IPS-20b (cell line): ENCODE measurements at regions not wholly inside any gene's neighbourhood (a gene's known extent, or its start where the extent isn't known, plus 50 kb on each side); places are given as distances from the start of the nearest gene placed in this dataset.

ENCODE experiments used
- H3K27ac ChIP-seq: one replicate; pipeline ENCODE4 v1.5.1; 2013; ENCODE audit warnings: low read length
- H3K27me3 ChIP-seq: 2 replicates; pipeline ENCODE4 v1.6.1; 2013; ENCODE audit warnings: mild to moderate bottlenecking, low read length, inconsistent platforms; ENCODE audit not compliant: insufficient read depth
- H3K36me3 ChIP-seq: 2 replicates; pipeline ENCODE4 v1.6.1; 2013; ENCODE audit warnings: low read depth, mild to moderate bottlenecking, inconsistent platforms, low read length, moderate library complexity; ENCODE audit not compliant: insufficient read depth
- H3K4me1 ChIP-seq: 2 replicates; pipeline ENCODE4 v1.6.1; 2013; ENCODE audit warnings: mild to moderate bottlenecking, control low read depth, inconsistent platforms, low read length, moderate library complexity; ENCODE audit not compliant: insufficient read depth
- H3K4me3 ChIP-seq: 2 replicates; pipeline ENCODE4 v1.5.1; 2013; ENCODE audit warnings: mild to moderate bottlenecking, low read length, inconsistent platforms
- H3K9ac ChIP-seq: 2 replicates; pipeline ENCODE4 v1.6.1; 2013; ENCODE audit warnings: low read depth, mild to moderate bottlenecking, inconsistent platforms, low read length, moderate library complexity
- H3K9me3 ChIP-seq: 2 replicates; pipeline ENCODE4 v1.6.1; 2013; ENCODE audit warnings: mild to moderate bottlenecking, low read depth, low read length, inconsistent platforms; ENCODE audit not compliant: insufficient read depth

DNA sequence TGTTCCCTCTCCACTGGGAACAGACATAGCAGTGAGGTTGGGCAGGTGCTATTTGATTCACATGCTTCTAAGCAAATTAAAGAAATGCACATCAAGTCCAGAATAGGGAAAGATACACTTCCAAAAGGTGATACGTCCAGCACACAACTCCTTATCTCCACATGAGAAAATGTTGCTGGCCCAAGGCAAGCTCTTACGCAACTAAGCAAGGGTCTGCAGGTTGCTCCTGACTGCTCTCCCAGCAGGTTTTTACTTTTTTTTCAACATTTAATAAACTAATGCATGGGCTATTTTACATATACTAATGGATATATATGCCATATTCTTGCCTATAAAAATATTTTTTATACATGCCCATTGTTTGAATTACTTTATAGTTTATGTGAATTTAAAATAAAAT lies 818.5 kb upstream of the ROBO1 start:
- no peaks in the 10 kb centered on the region for H3K27me3 ChIP-seq
- H3K27ac ChIP-seq, result no peak overlapping the region
- no peaks in the 10 kb centered on the region for H3K36me3 ChIP-seq
- no peaks in the 10 kb centered on the region for H3K4me1 ChIP-seq
- peaks cover 3% of the 10 kb centered on the region for H3K9me3 ChIP-seq
- no peak overlapping the region for H3K9ac ChIP-seq
- H3K4me3 ChIP-seq, result no peak overlapping the region

GRCh38 chr3:80580146-80580545 lies 812.3 kb upstream of the ROBO1 start:
- Histone ChIP-seq H3K27me3 (no peaks in the 10 kb centered on the region), H3K36me3 (no peaks in the 10 kb centered on the region), H3K27ac (no peak overlapping the region), H3K9me3 (no peaks in the 10 kb centered on the region), H3K9ac (no peak overlapping the region), H3K4me3 (no peak overlapping the region), H3K4me1 (no peaks in the 10 kb centered on the region)

DNA sequence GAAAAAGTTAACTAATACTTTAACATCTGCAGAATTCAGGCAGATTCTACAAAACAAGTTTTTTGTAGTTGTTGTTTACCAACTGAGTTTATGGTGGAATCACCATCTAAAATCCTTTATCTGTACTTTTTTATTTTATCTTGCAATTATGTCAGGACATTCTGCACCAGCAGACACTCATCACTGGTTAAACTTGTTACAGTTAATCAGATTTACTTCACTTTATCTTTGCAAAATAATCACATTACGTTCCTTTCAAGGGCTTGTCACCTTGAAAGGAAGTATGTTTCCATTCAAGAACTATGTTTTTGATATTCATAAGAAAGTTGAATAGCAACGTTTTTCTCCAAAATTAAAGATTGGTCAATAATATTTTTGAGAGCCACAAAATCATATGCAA lies 796.6 kb upstream of the ROBO1 start:
- H3K27me3 ChIP-seq, result no peaks in the 10 kb centered on the region
- H3K9ac ChIP-seq, result no peak overlapping the region
- H3K9me3 ChIP-seq, result no peaks in the 10 kb centered on the region
- no peak overlapping the region for H3K4me3 ChIP-seq
- no peak overlapping the region for H3K27ac ChIP-seq
- no peaks in the 10 kb centered on the region for H3K36me3 ChIP-seq
- no peaks in the 10 kb centered on the region for H3K4me1 ChIP-seq

GRCh38 chr3:80559701-80560100 lies 791.9 kb upstream of the ROBO1 start:
- Histone ChIP-seq H3K9me3 (no peaks in the 10 kb centered on the region), H3K9ac (no peak overlapping the region), H3K27ac (no peak overlapping the region), H3K27me3 (no peaks in the 10 kb centered on the region), H3K4me1 (no peaks in the 10 kb centered on the region), H3K36me3 (no peaks in the 10 kb centered on the region), H3K4me3 (no peak overlapping the region)

GRCh38 chr3:80556763-80557162 lies 789.0 kb upstream of the ROBO1 start:
- no peaks in the 10 kb centered on the region for H3K27me3 ChIP-seq
- no peaks in the 10 kb centered on the region for H3K4me1 ChIP-seq
- no peaks in the 10 kb centered on the region for H3K9me3 ChIP-seq
- no peak overlapping the region for H3K9ac ChIP-seq
- H3K27ac ChIP-seq, result no peak overlapping the region
- no peak overlapping the region for H3K4me3 ChIP-seq
- no peaks in the 10 kb centered on the region for H3K36me3 ChIP-seq

GRCh38 chr3:80554304-80554703 lies 786.5 kb upstream of the ROBO1 start:
- Histone ChIP-seq H3K27ac (no peak overlapping the region), H3K36me3 (no peaks in the 10 kb centered on the region), H3K9me3 (no peaks in the 10 kb centered on the region), H3K27me3 (no peaks in the 10 kb centered on the region), H3K4me3 (no peak overlapping the region), H3K9ac (no peak overlapping the region), H3K4me1 (no peaks in the 10 kb centered on the region)

- H3K36me3 ChIP-seq, result no peaks in the 10 kb centered on the region
- no peaks in the 10 kb centered on the region for H3K27me3 ChIP-seq
- no peaks in the 10 kb centered on the region for H3K4me1 ChIP-seq
- no peak overlapping the region for H3K27ac ChIP-seq
- no peak overlapping the region for H3K4me3 ChIP-seq
- H3K9me3 ChIP-seq, result no peaks in the 10 kb centered on the region
- no peak overlapping the region for H3K9ac ChIP-seq
Observed at GRCh38 chr3:80553211-80553610, 785.4 kb upstream of the ROBO1 start.

DNA sequence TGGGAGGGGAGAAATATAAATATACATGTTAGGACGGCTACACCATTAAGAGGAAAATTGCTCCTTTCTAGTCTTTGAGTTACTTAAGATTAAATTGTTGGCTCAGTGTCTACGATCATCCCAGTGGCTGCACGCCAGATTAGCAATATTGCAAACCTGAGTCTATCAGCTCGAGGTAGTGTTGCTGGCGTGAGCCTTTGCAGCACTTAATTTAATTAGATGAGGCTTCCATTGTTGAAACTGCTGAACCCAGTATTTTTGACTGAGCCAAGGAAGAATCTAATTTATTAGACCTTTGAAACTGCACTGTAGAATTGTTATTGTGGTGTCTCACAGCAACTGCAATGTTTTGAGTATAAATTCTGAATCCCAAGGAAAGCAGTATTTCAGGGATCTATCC lies 782.4 kb upstream of the ROBO1 start:
- Histone ChIP-seq H3K9ac (no peak overlapping the region), H3K4me3 (no peak overlapping the region), H3K36me3 (no peaks in the 10 kb centered on the region), H3K4me1 (no peaks in the 10 kb centered on the region), H3K27ac (no peak overlapping the region), H3K9me3 (no peaks in the 10 kb centered on the region), H3K27me3 (no peaks in the 10 kb centered on the region)

- Histone ChIP-seq H3K4me1 (no peaks in the 10 kb centered on the region), H3K27me3 (no peaks in the 10 kb centered on the region), H3K9ac (no peak overlapping the region), H3K36me3 (no peaks in the 10 kb centered on the region), H3K4me3 (no peak overlapping the region), H3K9me3 (no peaks in the 10 kb centered on the region), H3K27ac (no peak overlapping the region)
Observed at GRCh38 chr3:80549173-80549572, 781.4 kb upstream of the ROBO1 start.

GRCh38 chr3:80543154-80543553 lies 775.4 kb upstream of the ROBO1 start:
- Histone ChIP-seq H3K9ac (no peak overlapping the region), H3K27ac (no peak overlapping the region), H3K4me3 (no peak overlapping the region), H3K9me3 (no peaks in the 10 kb centered on the region), H3K4me1 (no peaks in the 10 kb centered on the region; the same call in 1 of the 2 replicates), H3K36me3 (no peaks in the 10 kb centered on the region), H3K27me3 (no peaks in the 10 kb centered on the region)

GRCh38 chr3:80542456-80542855 lies 774.7 kb upstream of the ROBO1 start:
- no peaks in the 10 kb centered on the region for H3K9me3 ChIP-seq
- no peaks in the 10 kb centered on the region for H3K27me3 ChIP-seq
- no peak overlapping the region for H3K9ac ChIP-seq
- no peaks in the 10 kb centered on the region for H3K36me3 ChIP-seq
- H3K27ac ChIP-seq, result no peak overlapping the region
- no peaks in the 10 kb centered on the region; the same call in 1 of the 2 replicates for H3K4me1 ChIP-seq
- H3K4me3 ChIP-seq, result no peak overlapping the region

- H3K9me3 ChIP-seq, result no peaks in the 10 kb centered on the region
- H3K4me1 ChIP-seq, result no peaks in the 10 kb centered on the region; the same call in 1 of the 2 replicates
- no peak overlapping the region for H3K27ac ChIP-seq
- no peaks in the 10 kb centered on the region for H3K36me3 ChIP-seq
- no peak overlapping the region for H3K4me3 ChIP-seq
- no peak overlapping the region for H3K9ac ChIP-seq
- H3K27me3 ChIP-seq, result no peaks in the 10 kb centered on the region
Observed at GRCh38 chr3:80537680-80538079, 769.9 kb upstream of the ROBO1 start.

- Histone ChIP-seq H3K4me3 (no peak overlapping the region), H3K9me3 (no peaks in the 10 kb centered on the region), H3K27me3 (no peaks in the 10 kb centered on the region), H3K4me1 (no peaks in the 10 kb centered on the region; the same call in 1 of the 2 replicates), H3K36me3 (no peaks in the 10 kb centered on the region), H3K27ac (no peak overlapping the region), H3K9ac (no peak overlapping the region)
Observed at GRCh38 chr3:80535286-80535685, 767.5 kb upstream of the ROBO1 start.
